ENCODE measurements at regions not wholly inside any gene's neighbourhood (a gene's known extent, or its start where the extent isn't known, plus 50 kb on each side); places are given as distances from the start of the nearest gene placed in this dataset.

DNA sequence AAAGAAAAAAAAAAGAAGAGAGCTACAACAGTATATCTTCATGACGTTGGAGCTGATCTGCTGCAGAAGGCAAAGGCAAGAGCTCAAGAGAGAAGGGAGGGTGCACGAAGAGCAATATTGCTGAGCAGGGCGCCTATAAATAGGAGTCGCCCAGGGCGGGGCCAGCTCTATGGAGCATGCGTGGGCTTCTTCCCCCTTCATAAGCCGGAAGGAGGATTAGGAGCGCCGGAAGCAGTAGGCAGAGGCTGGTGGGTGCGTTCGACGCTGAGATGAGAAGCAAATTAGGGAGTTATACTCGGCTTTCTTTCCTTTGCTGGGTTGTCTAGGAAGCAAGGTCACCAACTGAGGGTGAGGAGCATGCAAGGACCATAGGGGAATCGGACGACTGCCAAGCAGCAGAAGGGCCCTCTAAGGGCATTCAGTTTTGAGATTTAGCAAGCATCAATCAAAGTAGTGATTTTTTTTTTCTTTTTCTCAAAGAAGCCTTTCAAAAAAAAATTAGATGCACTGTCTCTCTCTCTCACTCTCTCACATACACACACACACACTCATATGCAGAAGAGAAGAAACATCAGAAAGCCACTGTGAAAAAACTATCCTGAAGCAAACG, 496.7 kb downstream of the ENC1 start:
- DNase-seq, result peak; percentile 44

DNA sequence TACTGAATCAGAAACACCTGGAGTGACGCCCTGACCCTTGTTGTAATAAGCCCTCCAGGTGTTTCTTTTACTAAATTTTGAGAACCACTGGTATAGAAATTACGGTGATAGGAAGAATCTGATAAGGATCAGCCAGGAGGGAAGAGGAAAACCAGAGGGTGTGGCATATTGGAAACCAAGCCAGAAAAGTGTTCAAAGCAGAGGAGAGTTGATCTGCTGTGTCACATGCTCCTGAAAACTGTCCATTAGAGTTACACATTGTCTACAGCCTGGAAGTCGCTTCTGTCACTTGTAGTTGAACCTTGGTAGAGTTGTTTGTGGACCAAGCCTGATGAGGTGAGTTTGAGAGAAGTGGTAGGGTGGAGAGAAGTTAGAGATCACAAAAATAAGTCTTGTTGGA, 497.4 kb downstream of the ENC1 start:
- DNase-seq, result no peak

DNA sequence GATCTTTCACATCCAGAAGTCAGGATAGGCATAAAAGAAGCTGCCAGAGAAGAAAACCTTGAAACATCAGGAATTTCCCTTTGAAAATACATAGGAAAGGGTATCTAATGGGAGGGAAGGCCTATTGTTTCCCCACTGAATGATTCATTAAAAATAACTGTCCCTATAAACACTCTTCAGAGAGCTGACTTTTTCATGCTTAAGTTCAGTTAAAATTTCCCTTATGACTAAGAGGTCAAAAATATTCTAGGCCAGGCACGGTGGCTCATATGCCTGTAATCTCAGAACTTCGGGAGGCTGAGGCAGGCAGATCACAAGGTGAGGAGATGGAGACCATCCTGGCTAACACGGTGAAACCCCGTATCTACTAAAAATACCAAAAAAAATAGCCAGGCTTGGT, 499.5 kb downstream of the ENC1 start:
- no peak for DNase-seq

DNA sequence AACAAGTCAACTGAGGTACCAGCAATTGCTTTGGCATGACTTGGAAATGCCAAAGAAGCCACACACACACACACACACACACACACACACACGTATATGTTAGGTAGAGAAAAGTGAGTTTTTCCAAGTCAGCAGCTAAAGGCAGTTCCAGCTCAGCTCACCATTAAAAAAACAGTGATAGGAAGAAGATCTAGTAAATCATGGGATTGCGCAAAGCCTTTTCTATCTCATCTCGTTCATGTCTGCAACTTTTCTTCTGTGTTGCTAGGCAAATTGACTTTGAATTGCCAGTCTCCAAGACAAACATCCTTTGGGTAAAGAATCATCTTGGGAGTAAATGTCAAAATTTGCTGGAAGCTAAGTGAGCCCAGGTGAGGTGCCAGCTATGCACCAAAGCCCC, 500.1 kb downstream of the ENC1 start:
- no peak for DNase-seq

DNA sequence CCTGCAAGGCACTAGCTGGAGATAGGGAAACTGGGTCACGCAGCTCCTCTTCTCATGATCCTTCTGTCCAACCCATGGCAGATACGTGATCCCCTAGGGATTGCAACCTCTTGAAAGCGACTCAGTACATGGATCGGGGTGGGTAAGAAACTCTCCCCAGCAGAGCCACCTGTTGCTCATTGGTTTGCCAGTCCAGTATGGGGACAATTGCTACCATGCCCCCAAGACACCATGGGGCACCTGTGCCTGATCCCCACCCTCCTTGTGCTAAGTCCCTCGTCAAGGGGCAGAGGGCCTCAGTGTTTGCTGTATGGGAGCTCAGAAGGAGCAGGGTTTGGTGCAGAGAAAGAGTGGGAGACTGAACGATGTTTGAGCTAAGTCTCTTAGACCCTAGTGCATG, 500.9 kb downstream of the ENC1 start:
- no peak for DNase-seq

DNA sequence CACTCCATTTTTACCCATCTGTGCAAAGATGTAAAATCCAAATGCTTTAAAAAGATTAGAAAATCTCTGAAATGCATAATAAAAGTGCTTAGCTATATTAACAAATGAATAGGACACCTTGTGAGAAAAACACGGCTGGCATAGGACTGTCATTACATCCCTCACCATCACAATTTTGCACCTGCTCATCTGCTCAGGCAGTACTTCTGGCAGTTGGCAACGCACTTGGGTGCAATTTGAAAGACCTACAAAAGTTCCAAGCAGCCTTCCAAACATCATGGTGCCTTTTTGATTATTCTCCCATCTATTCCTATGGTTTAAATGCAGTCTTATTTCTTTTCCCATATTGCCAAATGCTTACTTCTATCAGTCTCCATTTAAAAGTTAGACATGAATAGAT, 501.8 kb downstream of the ENC1 start:
- DNase-seq, result no peak

DNA sequence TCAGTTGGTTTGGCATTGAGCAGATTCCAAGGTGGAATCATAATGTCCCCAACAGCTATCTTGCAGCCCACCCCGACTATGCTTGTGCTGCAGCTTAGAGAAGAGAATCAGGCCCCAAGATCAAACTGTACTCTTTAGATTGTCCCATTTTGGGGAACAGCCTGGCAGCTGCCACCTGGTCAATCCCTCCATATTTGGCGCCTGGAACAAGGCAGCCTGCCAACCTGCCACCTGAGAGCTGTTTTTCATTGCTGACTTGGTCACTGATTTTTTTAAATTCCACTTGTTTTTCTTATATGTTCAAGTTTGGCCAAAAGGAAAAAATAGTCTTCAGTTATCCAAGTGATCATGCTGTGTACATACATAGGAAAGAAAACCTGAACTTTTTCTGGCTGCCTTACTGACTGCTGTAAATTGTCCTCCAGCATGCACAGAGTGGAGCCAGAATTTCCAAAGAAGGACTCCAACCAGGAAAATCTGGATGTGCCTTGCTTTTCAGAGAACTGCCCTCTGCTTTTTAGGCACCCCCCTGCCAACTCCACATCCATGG, 504.2 kb downstream of the ENC1 start:
- DNase-seq, result no peak

DNA sequence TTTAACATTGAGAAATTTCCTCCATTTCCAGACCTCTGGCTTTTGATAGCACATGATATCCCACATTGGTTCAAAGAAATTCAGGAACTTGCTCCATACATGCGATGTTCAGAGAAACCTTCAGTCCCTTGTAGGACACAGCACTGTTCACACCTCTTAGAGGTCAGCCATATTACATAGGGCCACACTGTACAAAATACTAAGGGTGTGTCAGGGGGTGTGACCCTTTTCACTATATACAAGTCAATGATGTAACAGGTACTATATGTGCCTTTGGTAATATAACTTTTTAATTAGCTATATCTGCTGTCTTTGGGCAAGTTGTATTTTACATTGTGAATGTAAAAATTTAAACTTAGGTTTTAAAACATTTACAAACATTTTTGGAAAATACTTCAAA, 505.5 kb downstream of the ENC1 start:
- DNase-seq, result no peak

DNA sequence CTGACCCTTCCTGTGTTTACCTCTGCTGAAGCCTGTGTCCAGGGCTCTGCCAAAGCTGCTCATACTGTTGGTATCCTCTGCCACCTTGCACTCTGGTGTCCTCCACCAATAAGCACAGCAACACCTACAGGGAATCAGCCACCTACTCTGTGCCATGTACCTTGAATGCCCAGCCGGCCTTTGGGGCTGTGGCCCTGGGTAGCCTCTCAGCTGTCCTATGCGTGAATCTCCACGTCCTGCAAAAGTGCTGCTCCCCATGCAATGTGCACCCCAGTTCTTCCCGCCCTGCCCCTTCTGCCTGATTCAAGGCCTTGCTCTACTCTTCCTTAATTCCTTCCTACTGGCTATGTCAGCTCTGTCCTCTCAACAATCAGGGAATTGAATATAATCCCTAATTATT, 506.5 kb downstream of the ARHGEF28 start:
- no peak for DNase-seq

DNA sequence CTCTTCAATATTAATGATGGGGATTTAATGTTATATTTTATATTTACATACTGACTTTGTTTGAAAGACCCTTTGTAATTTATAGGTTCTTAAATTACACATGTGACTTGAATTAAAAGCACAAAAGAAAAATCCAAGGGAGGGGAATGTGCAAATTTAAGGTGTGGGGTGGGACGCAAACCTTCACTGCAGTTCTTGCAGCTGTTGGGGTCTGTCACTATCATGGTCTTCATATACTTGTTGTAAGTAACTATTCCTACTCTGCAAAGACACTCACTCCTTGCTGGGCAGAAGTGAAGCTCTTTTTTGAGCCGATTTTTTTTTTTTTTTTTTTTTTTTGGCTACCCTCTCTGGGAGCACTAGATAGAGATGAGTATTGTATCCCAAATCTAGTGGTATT, 505.3 kb downstream of the ARHGEF28 start:
- no peak for DNase-seq

DNA sequence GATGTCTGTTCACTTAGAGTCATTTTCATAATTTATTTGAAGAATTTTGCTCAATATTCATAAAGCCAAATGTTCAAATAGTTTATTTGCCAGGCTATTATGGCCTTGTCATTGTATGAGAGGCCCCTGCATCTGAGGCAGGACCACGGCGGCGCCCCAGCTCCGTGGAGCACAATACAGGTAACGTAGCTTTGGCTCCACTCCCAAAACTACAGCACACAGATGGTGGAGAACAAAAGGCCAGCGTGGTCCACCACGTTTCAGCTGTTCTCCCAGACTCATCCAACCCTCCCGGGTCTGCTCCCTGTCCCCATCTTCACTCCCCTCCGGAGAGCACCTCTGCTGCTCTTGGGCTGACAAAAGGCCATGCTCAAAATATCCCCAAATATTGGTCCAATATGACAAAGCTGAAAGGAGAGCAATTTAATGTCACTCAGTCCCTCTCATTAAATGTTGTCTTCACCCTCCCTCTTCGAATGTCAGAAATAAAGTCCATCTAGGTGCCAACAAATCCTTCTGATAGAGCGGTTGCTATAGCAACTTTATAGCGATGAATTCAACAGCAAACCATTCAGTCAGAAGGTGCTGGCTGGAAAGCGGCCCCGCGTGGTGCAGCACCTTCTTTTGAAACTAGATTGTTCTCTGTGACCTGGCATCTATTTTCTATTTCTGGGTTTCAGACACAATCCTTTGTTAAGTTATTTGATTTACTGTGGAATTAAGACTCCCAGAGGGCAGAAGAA, 504.3 kb downstream of the ARHGEF28 start:
- DNase-seq, result no peak

DNA sequence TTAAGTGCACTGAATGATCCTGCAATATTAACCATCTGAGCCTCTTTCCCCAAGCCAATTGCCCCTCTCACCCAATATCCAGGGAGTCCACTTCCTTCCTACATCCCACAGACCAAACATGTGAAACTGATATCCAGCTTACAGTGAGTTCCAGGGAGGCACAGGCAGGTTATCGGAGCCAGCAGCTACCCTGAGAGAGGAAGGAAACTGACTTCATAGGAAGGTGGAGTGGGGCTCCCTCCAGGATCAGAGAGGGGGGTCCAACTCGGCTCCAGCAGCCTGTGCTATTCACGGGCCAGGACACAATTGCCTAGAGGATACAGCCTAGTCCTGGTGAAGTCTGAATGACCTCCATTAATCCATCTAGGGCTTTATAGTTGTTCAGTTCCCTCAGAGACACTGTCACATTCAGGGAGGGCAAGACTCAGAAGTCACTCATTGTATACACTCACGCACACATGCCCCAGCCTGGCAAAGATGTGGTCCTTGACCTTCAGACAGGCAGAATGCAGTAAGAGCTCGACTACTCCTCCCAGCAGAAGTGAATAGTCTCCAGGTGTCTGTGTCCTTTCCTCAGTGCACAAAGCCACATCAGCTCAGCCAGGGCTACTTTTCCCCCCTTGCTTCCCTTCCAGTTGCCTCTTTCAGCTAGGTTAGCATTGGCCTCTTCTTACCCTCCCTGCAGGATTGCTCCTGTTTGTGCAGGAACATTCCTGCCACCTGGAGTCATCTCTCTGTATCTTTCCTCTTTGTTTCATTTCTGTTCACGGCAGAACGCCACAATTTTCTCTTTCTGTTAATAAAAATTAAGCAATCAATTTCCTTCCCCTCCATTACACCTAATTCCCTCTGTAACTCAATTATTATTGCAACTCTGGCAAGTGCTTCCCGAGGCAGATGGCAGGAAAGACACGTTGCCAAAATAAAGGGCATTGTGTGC, 501.7 kb downstream of the ARHGEF28 start:
- no peak for DNase-seq

DNA sequence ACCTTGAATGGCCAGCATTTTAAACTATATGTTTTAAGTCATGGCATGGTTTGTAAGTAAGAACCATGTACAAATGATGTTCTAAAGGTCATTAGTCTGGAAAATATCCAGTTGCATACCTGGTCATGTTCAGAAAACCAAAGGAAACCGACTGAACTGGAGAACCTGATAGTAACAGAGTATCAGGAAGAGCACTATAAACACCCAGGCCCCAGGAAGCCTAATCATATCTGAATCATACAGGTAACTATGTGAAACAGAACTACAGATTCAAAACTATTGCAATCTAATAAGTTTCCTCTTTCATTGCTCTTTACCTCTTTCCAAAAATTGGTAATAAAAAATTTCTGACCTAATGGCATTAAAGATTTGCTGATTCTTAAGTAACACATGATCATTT, 500.3 kb downstream of the ARHGEF28 start:
- DNase-seq, result no peak

DNA sequence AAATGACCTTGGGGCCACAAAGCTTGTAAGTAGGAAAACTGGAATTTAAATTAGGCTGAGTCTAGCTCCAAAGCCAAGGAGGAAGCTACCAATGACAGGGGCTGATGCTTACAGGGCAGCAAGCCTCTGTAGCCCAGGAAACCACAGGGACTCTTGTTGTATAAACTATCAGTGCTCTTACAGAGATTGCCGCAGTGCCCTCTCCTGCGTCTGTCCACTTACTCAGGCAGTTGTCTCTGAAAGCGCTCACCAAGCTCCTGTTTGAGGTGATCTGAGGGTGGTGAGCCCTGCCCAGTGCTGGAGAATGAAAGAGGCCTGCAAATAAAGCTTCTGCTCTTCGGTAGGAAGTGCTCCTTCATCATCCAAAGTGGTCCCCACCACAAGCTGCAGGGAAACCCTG, 498.8 kb downstream of the ARHGEF28 start:
- no peak for DNase-seq

DNA sequence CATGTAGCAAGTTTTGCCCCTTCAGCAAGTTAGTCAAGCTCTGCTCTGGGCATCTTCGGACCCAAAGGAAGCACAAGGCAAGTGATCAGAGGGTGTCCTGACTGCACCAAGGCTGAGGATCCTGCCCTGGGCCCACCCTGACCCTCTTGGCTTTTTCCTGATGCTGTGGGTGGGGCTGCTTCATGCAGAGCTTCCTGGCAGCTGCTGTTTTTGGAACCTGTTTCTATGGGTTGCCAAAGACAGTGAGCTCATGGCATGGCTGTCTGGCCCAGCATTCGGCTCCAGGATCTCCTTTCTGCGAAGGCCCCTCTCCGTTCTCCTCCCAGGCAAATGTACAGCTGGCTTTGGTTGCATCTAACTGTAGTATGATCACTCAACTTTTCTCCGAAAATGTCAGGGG, 497.9 kb downstream of the ARHGEF28 start:
- no peak for DNase-seq

DNA sequence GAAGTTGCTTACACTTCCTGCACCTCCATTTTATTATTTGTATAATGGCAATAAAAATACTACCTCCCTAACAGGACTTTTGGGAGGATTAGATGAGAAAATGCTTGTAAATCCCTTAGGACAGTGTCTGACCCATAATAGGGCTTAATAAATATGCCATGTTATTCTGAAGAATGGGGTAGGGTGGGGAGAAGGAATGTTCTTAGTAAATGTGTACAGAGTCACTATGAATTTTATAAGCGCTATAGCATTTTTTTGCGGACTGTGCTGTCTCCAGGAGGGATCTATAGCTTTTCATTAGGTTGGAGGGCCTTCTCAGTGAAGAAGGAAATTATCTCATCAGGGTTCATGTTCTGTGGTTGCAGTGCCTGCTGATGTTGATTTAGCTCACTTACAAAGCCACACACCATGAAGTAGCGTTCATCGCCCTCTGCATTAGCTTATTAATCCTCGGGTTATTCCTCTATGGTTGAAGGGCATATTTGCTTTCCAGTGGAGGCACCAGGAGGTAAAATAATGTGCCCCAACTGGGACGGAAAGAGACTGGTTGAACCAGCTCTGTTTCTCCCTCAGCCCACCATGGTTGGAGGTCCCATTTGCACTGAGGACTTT, 497.1 kb downstream of the ARHGEF28 start:
- no peak for DNase-seq

DNA sequence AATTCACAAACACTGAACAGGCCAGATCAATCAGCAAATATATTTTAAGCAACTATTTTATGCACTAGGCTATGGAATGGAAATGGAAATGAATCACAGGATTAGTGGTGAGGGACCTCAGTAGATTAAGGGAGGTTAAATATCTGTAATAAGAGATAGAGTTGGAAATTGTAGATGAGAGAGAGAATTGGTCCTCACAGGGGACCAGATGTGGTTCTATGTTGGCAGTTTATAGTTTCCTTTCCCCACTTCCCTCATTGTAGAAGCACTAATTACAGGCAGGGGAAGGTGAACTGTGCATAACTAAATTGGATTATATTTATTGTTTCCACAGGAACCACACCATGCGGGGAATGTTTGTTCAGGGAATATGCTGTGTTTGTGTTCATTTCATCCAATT, 496.2 kb downstream of the ARHGEF28 start:
- DNase-seq, result no peak

DNA sequence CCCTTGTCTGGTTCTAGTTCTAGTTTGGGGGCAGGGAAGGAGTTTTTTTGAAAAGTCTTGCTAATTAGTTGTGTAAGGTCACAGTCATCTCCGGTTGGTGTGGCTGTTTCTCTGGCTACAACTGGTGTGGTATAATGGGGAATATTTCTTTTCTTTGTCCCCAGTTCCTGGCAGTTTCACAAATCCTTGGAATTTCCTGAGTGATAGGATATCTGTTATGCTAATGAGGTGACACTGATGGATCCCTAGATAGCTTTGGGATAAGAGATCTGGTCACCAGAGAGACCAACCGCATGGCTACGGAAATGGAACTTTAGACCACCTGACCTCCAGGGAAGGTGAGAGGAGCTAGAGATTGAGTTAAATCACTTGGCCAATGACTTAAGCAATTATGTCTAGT, 494.6 kb downstream of the ARHGEF28 start:
- no peak for DNase-seq

DNA sequence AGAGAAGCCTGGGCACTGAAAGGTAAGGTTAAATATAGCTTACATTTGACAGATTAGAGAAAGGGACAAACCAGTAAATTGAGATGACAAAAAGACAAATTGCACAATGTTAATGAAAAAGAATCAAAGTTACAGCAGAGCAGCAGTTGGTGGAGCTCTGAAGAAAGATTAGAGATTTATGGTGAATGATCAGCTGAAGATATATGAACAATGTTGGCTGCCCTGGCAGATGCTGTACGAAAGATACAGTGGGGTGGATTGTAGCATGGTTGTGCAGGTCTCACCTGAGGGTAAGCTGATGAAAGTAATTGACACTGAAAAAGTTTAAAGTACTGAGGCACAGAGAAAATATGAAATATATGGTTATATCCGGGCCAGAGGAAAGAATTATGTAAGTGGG, 492.1 kb downstream of the ARHGEF28 start:
- DNase-seq, result no peak

DNA sequence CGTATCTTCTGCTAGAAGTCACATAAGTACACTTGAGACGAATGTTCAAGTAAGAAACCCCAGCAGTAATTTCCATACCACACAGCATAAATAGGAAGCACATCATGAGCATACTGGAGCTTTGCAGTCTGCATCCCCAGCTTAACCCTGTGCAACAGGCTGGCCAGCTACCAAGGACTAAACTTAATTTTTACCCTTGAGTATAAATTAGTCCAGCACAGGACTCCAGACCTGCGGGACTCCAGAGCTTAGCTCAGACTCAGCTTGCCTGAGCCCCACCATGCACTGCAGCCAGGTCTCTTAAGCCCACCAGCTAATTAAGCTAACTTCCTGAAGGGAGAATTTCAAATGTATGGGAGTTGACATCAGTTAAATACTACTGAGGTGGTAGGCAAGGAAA, 491.0 kb downstream of the ARHGEF28 start:
- DNase-seq, result no peak

DNA sequence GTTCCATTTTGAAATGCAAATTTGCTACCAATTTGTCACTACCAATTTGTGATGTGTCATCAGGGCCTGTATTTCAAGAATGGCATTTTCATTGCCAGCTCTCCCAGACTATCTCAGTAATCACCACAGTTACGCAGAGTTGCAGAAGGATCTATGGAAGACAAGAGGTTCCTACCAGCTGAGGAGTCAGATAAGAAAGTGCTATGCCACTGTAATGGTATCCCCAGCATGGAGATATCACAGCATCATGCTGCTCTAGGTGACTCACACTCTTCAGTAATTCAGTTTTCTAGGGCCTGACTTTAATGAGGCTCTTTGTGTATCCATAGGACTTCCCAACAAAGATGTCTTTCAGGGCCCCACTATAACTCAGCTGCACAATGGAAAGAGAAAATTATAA, 490.3 kb downstream of the ARHGEF28 start:
- DNase-seq, result no peak

DNA sequence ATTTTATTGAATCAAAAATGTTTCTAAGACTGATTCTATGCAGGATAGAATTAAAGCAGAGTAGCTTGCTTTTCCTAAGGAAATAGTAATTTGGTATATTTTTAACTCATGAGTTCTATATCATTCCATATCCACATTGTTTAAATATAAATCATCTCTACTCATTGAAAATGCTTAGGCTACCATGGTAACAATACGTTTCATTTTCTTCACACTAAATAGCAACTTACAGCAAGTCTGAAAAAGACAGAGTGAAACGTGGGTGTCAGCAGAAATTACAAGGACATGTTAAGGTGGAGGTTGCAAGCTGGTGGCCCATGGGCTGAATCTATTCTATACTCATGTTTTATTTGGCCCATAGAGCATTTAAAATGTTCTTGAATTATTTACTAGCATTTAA, 487.9 kb downstream of the ARHGEF28 start:
- DNase-seq, result no peak

DNA sequence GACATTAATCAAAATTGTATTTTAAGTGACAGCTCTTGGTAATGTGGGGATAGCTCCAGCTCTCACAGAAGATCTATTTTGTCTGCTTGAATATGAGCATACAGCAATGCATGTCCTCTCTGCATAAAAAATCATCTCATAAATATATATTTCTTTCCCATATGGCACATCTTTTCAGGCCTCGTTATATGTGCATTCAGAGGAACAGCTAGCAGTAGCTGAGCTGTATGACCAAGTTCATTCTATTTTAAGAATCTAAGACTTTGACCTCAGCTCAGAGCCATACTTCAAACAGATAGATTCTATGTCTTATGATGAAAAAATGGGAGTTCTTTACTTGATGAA, 487.2 kb downstream of the ARHGEF28 start:
- DNase-seq, result no peak

Data from occipital lobe (tissue), 1 donor.